ENCODE measurements at regions not wholly inside any gene's neighbourhood (a gene's known extent, or its start where the extent isn't known, plus 50 kb on each side); places are given as distances from the start of the nearest gene placed in this dataset.

DNA sequence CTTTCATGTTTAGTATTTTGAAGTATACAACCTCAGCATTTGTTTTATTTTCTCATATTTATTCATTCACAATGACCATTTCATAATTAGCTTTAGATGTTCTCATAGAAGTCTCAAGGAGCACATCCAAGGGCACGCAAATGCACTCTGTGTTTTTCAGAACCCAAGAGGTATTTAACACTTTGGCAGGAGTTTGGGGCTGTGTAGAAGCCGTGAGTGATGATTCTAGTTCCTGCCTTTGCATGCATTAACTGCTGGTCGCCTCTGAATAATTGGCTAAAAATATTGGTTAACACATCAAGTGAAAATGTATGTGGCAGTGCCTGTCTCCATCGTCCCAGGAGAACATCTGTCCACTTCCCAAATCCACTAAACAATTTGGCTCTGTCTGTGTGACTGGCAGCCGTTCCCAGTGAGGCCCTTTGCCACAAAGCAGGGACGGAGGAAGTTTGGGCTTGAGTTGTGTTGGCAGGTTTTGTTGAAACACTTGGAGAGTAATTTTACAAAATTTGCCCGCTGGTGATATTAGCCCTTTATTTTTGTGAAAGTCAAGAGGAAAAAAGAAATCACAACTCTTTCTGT is 730.7 kb upstream of the SLIT2 start:
- no peak for DNase-seq (ENCODE audit: low read depth)
- TF ChIP-seq, protein P1, sequence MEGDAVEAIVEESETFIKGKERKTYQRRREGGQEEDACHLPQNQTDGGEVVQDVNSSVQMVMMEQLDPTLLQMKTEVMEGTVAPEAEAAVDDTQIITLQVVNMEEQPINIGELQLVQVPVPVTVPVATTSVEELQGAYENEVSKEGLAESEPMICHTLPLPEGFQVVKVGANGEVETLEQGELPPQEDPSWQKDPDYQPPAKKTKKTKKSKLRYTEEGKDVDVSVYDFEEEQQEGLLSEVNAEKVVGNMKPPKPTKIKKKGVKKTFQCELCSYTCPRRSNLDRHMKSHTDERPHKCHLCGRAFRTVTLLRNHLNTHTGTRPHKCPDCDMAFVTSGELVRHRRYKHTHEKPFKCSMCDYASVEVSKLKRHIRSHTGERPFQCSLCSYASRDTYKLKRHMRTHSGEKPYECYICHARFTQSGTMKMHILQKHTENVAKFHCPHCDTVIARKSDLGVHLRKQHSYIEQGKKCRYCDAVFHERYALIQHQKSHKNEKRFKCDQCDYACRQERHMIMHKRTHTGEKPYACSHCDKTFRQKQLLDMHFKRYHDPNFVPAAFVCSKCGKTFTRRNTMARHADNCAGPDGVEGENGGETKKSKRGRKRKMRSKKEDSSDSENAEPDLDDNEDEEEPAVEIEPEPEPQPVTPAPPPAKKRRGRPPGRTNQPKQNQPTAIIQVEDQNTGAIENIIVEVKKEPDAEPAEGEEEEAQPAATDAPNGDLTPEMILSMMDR (IDR thresholded peaks at IDR 0.05; ENCODE audit: low read depth, low read length, missing control alignments), result no peak
- H3K4me3 ChIP-seq (ENCODE audit: low read depth, low read length), result no peak overlapping the region

DNA sequence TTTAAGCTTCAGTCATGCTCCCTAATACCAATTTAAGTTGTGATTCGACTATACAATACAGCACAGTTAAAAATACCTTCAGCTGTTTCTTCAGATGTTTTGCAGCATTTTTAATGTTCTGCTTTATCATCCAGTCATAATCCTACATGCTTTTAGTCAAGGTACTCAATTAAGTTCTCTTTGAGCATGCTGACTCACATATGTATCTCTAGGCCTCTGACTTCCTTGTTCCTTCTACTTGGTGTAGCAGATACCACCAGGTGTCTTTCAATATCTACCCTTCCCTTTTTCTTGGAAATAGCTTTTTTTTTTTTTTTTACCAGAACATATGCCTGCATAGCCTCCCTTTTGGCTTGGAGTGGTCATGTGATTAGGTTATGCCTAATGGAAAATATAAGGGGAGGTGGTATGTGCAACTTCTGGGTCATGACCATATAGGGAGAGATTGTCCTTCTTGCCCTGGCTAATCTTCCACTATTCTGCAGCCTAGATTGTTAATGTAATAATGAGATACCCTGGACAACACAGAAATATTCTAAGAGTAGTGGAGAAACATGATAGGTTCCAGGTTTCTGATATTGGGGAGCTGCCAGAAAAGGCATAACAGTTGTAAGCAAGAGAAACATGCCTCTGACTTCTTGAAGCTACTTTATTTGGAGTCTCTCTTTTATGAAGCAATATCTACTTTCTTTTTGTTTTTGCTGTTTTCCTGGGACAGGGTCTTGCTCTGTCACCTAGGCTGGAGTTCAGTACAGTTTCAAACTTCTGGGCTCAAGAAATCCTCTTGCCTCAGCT is 737.2 kb upstream of the SLIT2 start:
- no peak for DNase-seq (ENCODE audit: low read depth)
- TF ChIP-seq, protein P1 (IDR thresholded peaks at IDR 0.05; ENCODE audit: low read depth, low read length, missing control alignments), result no peak
- H3K4me3 ChIP-seq (ENCODE audit: low read depth, low read length), result no peak overlapping the region

DNA sequence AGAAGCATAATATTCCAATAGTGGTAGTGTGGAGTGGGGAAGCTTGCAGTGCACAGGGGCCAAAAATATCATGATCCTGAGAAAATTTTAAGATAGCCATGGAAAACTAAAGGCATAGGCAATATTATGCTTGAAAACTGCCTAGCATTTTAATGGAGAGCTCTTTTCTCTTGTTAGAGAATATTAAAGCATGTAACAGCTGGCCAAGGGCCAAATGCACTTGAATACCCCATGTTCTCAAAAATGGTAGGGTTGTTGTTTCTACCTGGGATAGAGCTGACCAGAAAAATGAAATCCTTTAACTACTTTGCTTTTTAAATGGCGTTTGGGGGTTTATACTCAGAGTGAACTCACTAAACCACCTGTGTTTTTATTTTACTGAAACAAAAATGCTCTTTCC is 739.6 kb upstream of the SLIT2 start:
- TF ChIP-seq, protein P1 (IDR thresholded peaks at IDR 0.05; ENCODE audit: low read depth, low read length, missing control alignments), result no peak
- H3K4me3 ChIP-seq (ENCODE audit: low read depth, low read length), result no peak overlapping the region
- no peak for DNase-seq (ENCODE audit: low read depth)

DNA sequence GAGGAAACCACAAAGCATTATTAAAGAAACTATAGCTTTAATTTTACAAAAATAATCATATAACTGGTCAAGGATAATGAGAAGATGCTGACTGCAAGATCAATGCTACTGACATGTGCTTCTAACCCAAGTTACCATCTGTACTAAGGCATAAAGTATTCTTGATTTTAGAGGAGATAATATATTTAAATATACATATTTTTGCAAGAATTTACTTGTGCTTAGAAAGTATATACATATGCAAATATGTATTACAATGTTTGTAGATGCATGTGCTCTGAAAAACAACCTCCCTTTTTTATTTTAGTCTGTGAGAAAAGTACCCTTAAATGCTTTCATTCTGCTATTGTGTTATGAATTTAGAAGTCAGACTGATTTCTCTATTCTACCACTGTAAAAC is 740.7 kb upstream of the SLIT2 start:
- TF ChIP-seq, protein P1 (IDR thresholded peaks at IDR 0.05; ENCODE audit: low read depth, low read length, missing control alignments), result no peak
- H3K4me3 ChIP-seq (ENCODE audit: low read depth, low read length), result no peak overlapping the region
- no peak for DNase-seq (ENCODE audit: low read depth)

DNA sequence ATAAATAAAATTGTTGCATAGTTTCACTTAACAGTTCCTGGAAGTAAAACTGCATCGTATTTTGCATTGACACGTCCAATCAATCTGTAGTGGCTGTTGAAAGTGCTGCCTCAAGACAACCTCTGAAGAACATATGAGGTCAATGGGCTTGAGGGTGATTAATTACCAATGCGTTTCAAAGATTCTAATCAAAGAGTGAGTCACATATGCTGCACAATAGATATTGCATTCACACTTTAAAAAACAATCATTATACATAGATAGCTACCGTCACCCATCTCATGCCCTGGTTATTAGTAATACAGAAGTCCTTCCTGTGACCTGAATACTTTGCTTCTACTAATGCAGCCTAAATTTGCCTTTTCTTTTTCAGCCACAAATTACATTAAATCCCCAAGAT is 743.3 kb upstream of the SLIT2 start:
- H3K4me3 ChIP-seq (ENCODE audit: low read depth, low read length), result no peak overlapping the region
- no peak for DNase-seq (ENCODE audit: low read depth)
- TF ChIP-seq, protein P1 (IDR thresholded peaks at IDR 0.05; ENCODE audit: low read depth, low read length, missing control alignments), result no peak

DNA sequence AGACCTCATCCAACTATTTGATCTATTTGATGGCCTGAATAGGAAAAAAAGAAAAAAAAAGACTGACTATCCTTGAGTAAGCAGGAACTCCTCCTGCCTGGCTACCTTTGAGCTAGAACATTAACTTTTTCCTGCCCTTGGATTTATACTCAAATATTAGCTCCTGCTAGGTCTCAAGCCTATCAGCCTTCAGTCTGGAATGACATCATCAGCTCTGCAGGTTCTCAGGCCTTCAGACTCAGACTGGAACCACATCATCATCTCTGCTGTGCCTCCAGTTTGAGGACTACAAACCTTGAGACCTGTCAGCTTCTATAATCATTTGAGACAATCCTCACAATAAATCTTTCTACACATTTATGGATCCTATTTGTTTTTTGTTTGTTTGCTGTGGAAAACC is 754.0 kb upstream of the SLIT2 start:
- TF ChIP-seq, protein P1 (IDR thresholded peaks at IDR 0.05; ENCODE audit: low read depth, low read length, missing control alignments), result no peak
- no peak overlapping the region for H3K4me3 ChIP-seq (ENCODE audit: low read depth, low read length)
- no peak for DNase-seq (ENCODE audit: low read depth)

DNA sequence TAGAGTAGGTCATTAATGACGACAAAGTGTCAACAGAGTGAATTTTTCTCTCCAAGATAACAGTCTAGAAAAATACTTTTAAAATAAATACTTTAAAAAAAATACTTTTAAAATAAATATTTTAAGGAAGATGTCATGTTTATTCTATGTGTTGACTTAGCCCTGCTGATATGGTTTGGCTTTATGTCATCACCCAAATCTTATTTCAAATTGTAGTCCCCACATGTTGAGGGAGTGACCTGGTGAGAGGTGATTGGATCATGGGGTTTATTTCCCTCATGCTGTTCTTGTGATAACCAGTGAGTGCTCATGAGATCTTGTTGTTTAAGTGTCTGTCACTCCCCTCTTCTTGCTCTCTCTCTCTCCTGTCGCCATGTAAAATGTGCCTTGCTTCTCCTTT is 754.9 kb upstream of the SLIT2 start:
- TF ChIP-seq, protein P1 (IDR thresholded peaks at IDR 0.05; ENCODE audit: low read depth, low read length, missing control alignments), result no peak
- DNase-seq (ENCODE audit: low read depth), result no peak
- H3K4me3 ChIP-seq (ENCODE audit: low read depth, low read length), result no peak overlapping the region

Data from GM12864 (cell line).